Stimulated activated naive CD4-positive, alpha-beta T cell (primary cell): ENCODE measurements at regions not wholly inside any gene's neighbourhood (a gene's known extent, or its start where the extent isn't known, plus 50 kb on each side); places are given as distances from the start of the nearest gene placed in this dataset.
A peak's percentile ranks its signal among the peaks of the same experiment; 100 is the strongest.
"Not testable (repeated sequence)": the region's sequence is repeated elsewhere in the genome, so short reads cannot be mapped to it uniquely, and the experiment has no call there.

Source experiments
- DNase-seq, 6 experiments: peaks; one replicate each; lab custom pipeline; 2025; lab: John Stamatoyannopoulos, UW

DNA sequence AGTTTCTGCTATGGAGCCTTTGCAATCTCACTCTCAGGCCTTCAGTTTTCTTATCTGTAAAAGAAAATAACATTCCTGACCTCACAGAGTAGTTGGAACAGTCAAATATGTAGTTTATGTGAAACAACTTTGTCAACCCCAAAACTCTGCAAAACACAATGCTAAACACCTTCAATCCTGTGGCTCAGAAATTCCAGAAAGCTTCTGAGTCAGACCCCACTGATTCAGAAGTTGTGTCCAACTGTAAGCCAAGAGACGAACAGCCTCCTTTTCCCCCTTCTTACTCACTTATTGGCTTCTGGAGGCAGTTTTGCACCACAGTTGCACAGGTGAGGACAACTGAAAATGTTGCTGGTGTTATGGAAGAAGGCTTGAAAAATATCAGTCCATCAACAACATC lies 52.9 kb downstream of the TMSB4Y start:
- no peak for DNase-seq

- DNase-seq, result no peak
Observed at GRCh38 chrY:13766040-13766439, 62.3 kb downstream of the TMSB4Y start.

DNA sequence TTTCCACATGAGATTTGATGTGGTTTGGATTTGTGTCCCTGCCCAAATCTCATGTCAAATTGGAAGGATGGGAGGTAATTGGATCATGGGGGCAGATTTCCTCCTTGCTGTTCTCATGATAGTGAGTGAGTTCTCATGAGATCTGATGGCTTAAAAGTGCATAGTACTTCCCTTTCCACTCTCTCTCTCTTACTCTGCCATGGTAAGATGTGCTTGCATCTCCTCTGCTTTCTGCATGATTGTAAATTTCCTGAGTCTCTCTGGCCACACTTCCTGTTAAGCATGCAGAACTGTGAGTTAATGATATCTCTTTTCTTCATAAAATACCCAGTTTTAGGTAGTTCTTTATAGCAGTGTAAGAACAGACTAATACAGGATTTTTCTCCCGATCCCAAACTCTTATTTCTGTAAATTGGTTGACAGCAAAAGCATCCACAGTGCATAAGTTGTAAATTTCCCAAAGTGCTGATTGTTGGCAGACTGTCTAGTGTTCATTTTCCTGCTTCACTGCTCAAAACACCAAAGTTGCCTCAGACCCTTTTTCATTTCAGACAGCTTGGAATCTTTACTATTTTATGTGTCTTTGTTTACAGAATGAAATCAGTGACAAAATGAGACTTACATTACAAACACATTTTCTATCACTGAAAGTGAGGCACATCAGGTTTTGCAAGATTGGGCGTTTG lies 86.6 kb downstream of the TMSB4Y start:
- no peak for DNase-seq

DNA sequence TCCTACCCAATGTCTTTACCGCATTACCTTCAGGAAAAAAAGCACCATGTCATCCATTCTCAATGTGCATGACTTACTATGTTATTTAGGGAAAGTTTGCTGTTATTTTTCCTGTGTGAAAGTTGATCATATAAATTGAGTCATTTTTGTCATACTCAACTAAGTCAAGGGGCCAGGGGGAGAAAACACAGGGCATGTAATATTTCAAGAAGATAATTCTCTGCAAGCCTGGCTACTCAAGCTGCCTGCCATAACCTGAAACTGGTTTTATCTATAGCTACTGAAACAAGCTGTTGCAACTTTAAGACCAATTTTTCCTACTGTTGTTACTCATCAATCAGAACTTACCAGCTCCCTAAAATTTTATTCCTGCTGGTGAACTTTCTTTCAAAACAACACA lies 91.4 kb downstream of the TMSB4Y start:
- DNase-seq, result no peak

- no peak for DNase-seq
Observed at GRCh38 chrY:13802828-13803227, 99.1 kb downstream of the TMSB4Y start.

- no peak for DNase-seq
Observed at GRCh38 chrY:13803424-13803823, 99.7 kb downstream of the TMSB4Y start.

DNA sequence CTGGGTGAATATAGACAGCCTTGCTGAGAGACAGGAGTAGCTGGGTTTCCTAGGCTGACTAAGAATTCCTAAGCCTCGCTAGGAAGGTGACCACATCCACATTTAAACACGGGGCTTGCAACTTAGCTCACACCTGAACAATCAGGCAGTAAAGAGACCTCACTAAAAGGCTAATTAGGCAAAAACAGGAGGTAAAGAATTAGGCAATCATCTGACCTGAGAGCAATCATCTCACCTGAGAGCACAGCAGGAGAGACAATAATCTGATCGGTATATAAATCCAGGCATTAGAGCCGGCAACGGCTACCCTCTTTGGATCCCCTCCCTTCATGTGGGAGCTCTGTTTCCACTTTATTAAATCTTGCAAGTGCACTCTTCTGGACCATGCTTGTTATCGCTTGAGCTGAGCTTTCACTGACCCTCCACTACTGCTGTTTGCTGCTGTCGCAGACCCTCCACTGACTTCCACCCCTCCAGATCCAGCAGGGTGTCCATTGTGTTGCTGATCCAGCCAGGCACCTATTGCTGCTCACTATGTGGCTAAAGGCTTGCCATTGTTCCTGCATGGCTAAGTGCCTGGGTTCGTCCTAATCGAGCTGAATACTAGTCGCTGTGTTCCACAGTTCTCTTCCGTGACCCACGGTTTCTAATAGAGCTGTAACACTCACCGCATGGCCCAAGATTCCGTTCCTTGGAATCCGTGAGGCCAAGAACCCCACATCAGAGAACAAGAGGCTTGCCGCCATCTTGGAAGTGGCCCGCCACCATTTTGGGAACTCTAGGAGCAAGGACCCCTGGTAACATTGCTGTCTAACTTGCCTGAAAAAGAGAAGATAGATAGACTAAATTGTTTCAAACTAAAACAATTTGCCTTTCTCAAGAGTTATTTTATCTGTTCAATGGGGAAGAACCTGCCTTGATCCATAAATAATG lies 100.7 kb downstream of the TMSB4Y start:
- no peak for DNase-seq

GRCh38 chrY:13805057-13805735 lies 101.5 kb downstream of the TMSB4Y start:
- peak in 1 of 6 experiments; percentile 1 for DNase-seq

GRCh38 chrY:13805736-13806067 lies 102.0 kb downstream of the TMSB4Y start:
- no peak for DNase-seq

DNA sequence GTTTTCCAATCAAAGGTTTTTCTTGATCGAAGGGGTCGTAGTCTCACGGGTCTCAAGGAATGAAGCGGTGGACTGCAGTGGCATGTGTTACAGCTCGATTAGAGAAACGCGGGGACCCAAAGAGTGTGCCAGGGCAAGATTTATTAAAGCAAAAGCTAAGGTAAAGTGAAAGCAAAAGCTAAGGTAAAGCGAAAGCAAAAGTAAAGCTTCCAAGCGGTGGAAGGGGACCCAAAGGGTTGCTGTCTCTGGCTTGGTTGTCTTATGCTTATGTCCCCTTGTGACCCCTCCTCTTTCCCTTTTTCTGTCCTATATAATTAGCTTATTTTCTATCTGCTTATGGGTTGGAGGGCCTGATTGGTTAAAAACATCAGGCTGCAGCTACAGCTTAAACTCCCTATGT lies 126.4 kb downstream of the TMSB4Y start:
- DNase-seq, result no peak

DNA sequence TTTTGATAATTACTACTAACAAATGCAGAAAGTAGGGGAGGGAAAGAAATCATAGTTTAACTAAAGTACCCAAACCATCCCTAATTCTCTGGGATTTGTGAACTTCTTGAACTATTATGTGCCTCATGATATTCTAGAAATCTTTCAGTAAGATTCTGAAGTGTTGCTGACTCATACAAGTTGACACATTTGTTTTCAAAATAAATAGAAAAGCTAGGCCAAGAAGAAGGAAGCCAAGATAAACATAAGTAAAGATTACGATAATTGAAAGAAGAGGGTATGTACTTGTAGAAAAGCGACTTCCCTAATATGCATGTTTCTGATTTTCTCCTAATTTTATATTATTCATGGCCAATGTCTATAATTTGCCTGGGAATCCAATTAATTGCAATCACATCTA lies 140.7 kb downstream of the TMSB4Y start:
- DNase-seq, result no peak

DNA sequence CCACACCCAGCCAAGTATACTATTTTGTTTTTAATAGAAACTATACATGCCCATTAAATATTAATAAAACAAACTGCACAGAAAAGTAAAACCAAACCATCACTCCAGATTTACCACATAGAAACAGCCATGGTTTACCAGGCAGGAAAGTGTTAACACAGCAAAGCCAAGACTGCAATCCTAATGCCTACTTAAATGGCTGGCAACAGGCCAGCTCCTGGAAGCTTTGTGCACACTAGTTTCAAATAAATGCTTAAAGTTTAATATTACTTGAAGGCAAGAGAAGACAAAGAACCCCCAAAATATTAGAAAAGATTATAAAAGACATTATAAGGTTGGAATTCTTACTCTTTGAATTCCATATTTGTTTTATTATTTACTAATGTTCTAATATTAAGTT lies 141.0 kb downstream of the VCY start:
- no peak for DNase-seq

DNA sequence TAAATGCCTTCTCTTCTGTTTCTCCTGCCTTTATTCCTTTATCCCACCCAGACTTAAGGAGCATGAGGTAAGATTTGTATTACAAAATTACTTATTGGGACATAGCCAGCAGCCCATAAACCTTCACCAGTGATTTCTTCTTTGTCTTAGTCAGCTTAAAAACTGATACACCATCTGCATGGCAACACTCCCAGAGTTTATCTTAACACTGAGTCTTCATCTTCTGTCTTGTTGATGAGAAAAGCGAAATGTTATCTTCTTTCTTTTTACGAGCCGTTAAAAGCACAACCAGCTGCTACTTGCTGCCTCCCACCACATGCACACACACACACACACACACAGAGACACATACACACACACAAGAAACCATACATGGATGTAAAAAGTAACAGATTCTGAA lies 116.7 kb downstream of the VCY start:
- DNase-seq, result no peak

DNA sequence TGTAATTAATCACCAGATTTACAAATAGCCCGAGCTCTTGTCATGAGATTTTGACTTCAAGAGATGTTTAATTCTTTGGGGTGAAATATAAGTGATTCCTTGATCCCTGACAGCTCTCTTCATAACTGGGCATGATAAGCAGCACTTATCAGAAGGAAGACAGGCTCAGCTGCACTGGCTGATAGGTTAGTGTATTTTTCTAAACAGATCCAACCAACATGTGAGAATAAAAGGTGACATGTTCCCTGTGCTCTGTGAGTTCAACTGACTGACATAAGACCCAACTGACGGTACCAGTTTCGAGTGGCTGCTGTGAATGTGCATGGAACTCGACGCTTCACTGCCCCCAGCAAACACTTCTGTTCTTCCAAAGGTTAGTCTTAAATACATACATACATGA lies 114.8 kb downstream of the VCY start:
- no peak for DNase-seq

DNA sequence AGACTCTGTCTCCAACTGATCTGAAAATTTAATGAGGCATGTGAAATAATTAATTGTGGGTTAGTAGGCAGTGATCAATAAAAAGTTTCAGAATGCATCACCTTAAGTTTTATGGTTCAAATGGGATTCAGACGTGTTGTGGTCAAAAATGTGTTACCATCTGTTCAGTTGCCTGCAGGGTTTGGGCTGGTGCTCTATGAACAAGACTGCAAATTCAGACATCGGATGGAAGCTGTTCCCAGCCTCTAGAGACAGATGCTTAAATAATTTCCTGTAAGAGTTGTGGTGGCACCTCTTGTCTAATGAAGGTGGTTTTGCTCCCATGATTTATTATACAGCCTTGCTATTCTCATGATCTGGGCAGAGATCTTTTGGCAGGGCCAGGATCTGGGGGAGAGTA lies 113.6 kb downstream of the VCY start:
- no peak for DNase-seq

DNA sequence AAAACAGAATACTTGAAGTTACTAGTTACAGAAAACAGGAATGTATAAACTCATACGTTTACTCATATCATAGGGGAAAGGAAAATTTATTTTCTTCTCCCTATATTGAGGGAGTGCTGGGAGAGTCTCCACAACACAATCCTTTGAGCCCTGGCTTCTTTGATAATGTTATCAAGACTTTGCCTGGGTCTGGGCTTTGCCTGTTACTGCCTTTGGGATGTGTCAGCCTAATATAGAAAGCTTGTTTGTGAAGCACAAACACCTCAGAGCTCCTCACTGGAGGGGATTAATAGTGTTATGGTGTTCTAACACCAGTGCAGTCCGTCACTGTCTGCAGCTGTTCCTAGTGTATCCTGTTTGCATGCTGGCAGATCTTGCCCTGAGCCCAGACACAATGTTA lies 107.8 kb downstream of the VCY start:
- no peak for DNase-seq

GRCh38 chrY:13881096-13881495 lies 105.2 kb downstream of the VCY start:
- DNase-seq, result no peak

GRCh38 chrY:13882829-13883228 lies 103.4 kb downstream of the VCY start:
- no peak for DNase-seq

- not testable (repeated sequence) for DNase-seq
Observed at GRCh38 chrY:13894028-13894427, 92.2 kb downstream of the VCY start.

DNA sequence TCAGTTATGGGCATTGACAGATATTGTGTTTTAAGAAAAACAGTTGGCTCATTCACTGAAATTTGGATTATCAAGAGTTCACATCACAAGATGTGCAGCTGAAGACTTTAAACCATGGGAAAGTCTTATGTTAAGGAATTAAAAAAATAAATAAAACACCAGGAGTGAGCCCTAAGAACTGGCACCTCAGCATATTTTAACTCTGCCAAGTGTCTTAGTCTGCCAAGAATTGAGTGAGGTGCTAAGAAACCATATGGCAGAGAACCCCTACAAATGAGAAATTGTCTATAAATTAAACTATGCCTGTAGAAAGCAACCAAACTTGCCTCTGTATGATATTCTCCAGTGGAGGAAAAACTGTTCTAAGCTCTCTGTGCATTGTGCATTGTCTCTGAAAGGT lies 78.5 kb downstream of the VCY start:
- no peak for DNase-seq

DNA sequence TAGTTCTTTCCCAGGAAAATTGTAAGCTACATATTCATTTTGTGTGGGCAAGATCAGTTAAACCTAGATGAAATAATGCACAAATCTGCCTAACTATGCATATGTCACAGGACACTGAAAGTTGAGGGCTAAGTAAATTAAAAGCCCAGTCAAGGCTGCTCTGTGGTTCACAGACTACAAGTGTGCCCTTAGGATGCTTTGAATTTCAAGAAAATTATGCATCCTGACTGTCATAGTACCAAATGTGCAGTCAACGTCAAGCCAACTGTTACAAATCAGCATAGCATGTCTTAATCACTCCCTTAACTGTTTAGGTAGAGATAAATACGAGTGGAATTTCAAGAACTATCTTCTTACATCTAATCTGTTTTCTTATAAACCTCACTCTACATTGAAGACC lies 55.8 kb downstream of the VCY start:
- DNase-seq, result not testable (repeated sequence)
